ENCODE measurements at regions not wholly inside any gene's neighbourhood (a gene's known extent, or its start where the extent isn't known, plus 50 kb on each side); places are given as distances from the start of the nearest gene placed in this dataset.

DNA sequence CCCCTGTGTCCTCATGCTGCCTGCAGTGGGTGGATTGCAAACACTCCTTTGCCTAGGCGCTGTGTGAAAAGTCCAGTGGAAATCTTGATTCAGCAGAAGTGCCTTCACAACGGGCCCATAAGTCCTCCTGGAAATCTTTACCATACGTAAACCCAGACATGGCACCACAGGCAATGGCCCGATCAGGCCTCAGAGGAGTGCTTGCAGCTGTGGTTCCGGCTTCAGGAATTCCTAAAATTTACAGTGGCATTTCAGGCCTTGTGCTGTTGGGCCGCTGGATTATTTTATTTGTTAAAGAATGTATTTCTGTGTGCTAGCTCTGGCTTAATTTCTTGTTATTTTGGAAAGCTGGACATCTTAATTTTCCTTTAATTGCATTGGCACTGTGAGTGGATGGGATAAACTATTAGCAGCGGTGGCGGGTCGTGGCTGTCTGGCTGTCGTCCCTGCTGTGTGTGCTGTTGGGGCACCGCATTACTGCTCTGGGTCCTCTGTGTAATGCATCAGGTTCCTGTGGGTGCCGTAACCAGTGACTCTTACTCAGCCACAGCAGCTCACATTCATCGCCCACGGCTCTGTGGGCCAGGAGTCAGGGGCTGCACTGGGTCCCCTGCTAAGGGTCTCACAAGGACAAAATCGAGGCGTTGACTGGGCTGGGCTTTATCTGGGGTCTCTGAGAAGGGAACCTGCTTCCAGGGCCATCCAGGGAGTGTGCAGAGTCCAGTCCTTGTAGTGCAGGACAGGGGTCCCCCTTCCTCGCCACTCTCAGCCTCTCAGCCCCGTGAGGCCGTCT, 73.1 kb downstream of the RTP5 start:
- TF ChIP-seq EZH2 (IDR thresholded peaks at IDR 0.05) (no peak), FOXP2 (optimal IDR thresholded peaks at IDR 0.05; ENCODE audit: control extremely low read depth, extremely low read length, insufficient read depth) (no peak), POLR2AphosphoS5 (IDR thresholded peaks at IDR 0.05; ENCODE audit: borderline replicate concordance, low read depth, low read length) (no peak)
